SK-N-MC (cell line): ENCODE measurements at regions not wholly inside any gene's neighbourhood (a gene's known extent, or its start where the extent isn't known, plus 50 kb on each side); places are given as distances from the start of the nearest gene placed in this dataset.
"Not testable (repeated sequence)": the region's sequence is repeated elsewhere in the genome, so short reads cannot be mapped to it uniquely, and the experiment has no call there.

Experiments used
- DNase-seq: peaks from one replicate; pipeline ENCODE4 v3.0.0-alpha.2; 2011; ENCODE audit warnings: low read depth, low spot score
- H3K27ac ChIP-seq: fragments of 200-600 bp; sonication (generic); 2 replicates; pipeline ENCODE4 v1.5.1; 2016; ENCODE audit warnings: mixed run types
- H3K36me3 ChIP-seq: fragments of 200-600 bp; sonication (generic); 2 replicates; pipeline ENCODE4 v1.6.1; 2017; ENCODE audit warnings: antibody characterized with exemption, low read length, mixed read lengths; ENCODE audit not compliant: insufficient read depth
- H3K4me3 ChIP-seq: fragments of 200-600 bp; sonication (generic); 2 replicates; pipeline ENCODE4 v1.5.1; 2016
- H3K9ac ChIP-seq: fragments of 200-600 bp; sonication (generic); 2 replicates; pipeline ENCODE4 v1.8.0; 2017; ENCODE audit warnings: mixed run types, mixed read lengths; ENCODE audit not compliant: insufficient read length
- H3K9me3 ChIP-seq: fragments of 200-600 bp; sonication (generic); 2 replicates; pipeline ENCODE4 v1.6.1; 2017; ENCODE audit warnings: low read depth, mild to moderate bottlenecking, antibody characterized with exemption, low read length, moderate library complexity, mixed read lengths
- EZH2 ChIP-seq: fragments of 200-600 bp; sonication (generic); IDR thresholded peaks from one replicate; pipeline ENCODE4 v1.6.1; 2017; ENCODE audit warnings: antibody characterized with exemption
- FOXP2 ChIP-seq: optimal IDR thresholded peaks from 2 replicates; pipeline ENCODE3; 2011; ENCODE audit warnings: mild to moderate bottlenecking, moderate library complexity; ENCODE audit not compliant: insufficient read depth; ENCODE audit errors: extremely low read length, control extremely low read depth
- POLR2AphosphoS5 ChIP-seq: IDR thresholded peaks from 2 replicates; pipeline ENCODE4 v1.6.1; 2012; ENCODE audit warnings: mild to moderate bottlenecking, low read depth, low read length, borderline replicate concordance

- Histone ChIP-seq H3K36me3 (no peaks in the 10 kb centered on the region), H3K9ac (no peak overlapping the region), H3K4me3 (no peak overlapping the region), H3K27ac (no peak overlapping the region), H3K9me3 (no peaks in the 10 kb centered on the region)
- DNase-seq = no peak
- TF ChIP-seq POLR2AphosphoS5 = no peak
- TF ChIP-seq EZH2 = no peak
- no peak for TF ChIP-seq FOXP2
These were observed 801.0 kb upstream of the CITED2 start for GRCh38 chr6:140175486-140175885.

DNA sequence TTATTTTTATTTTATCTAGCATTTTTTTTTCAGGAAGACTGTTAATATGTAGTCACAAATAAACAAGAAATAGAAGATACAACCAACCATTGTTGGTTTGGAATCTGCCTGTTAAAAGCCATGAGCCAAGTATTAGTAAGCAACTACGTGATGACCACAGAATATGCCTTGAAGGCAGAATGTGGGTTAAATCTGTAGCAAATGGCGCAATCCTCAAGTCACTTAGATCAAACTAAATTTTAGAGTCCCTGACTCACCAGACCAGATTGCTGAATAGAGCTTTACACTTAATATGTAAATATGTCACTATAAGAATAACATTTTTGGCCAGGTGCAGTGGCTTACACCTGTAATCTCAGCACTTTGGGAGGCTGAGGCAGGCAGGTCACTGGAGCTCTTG, 800.1 kb upstream of the CITED2 start:
- Histone ChIP-seq H3K9me3 (no peaks in the 10 kb centered on the region), H3K27ac (no peak overlapping the region), H3K36me3 (no peaks in the 10 kb centered on the region), H3K4me3 (no peak overlapping the region), H3K9ac (no peak overlapping the region)
- peak; percentile 64 for DNase-seq
- TF ChIP-seq EZH2 (no peak), POLR2AphosphoS5 (no peak), FOXP2 (no peak)

- no peaks in the 10 kb centered on the region for H3K36me3 ChIP-seq
- H3K9me3 ChIP-seq = no peaks in the 10 kb centered on the region
- DNase-seq = no peak
- TF ChIP-seq POLR2AphosphoS5 = no peak
- no peak for TF ChIP-seq EZH2
- H3K27ac ChIP-seq = no peak overlapping the region
- no peak overlapping the region for H3K9ac ChIP-seq
- H3K4me3 ChIP-seq = no peak overlapping the region
These were observed 793.9 kb upstream of the CITED2 start for GRCh38 chr6:140168365-140168764.

DNA sequence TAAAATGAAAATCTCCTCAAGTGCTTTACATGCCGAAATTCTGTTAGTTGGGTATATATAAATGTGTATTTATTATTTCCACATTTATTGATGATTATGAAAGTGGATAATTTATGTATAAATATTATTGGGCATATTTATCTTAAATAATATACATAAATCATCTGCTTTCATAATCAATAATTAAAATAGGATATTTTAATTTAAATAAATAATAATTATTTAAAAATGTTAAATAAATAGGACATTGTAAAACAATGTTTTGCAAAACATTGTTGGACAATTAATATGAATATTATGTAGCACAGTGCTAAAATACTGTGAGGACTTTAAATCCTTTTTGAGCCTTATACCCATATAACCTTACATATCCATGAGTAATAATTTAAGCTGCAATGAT, 786.5 kb upstream of the CITED2 start:
- H3K27ac ChIP-seq = no peak overlapping the region
- no peak for TF ChIP-seq EZH2
- no peak for TF ChIP-seq FOXP2
- no peak for TF ChIP-seq POLR2AphosphoS5
- DNase-seq = no peak
- H3K9me3 ChIP-seq = no peaks in the 10 kb centered on the region
- no peak overlapping the region for H3K4me3 ChIP-seq
- H3K9ac ChIP-seq = no peak overlapping the region
- no peaks in the 10 kb centered on the region for H3K36me3 ChIP-seq

- Histone ChIP-seq H3K4me3 (no peak overlapping the region), H3K27ac (no peak overlapping the region), H3K9me3 (no peaks in the 10 kb centered on the region), H3K36me3 (no peaks in the 10 kb centered on the region), H3K9ac (no peak overlapping the region)
- DNase-seq = no peak
- TF ChIP-seq POLR2AphosphoS5 = no peak
These were observed 786.0 kb upstream of the CITED2 start for GRCh38 chr6:140160494-140160893.

DNA sequence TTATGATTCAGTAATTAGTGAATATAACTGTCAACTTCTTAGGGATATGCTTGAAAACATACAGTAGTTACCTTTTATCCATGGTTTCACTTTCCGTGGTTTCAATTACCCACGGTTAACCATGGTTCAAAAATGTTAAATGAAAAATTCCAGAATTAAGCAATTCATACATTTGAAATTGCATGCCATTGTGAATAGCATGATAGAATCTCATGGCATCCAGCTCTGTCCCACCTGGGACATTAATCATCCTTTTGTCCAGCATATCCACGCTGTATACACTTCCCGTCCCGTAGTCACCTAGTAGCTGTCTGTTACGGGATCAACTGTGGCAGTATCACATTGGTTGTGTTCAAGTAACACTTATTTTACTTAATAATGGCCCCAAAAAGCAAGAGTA, 781.7 kb upstream of the CITED2 start:
- DNase-seq = no peak
- H3K36me3 ChIP-seq = no peaks in the 10 kb centered on the region
- no peak overlapping the region for H3K9ac ChIP-seq
- no peaks in the 10 kb centered on the region for H3K9me3 ChIP-seq
- H3K4me3 ChIP-seq = no peak overlapping the region
- TF ChIP-seq EZH2 (no peak), FOXP2 (no peak), POLR2AphosphoS5 (no peak)
- H3K27ac ChIP-seq = no peak overlapping the region

DNA sequence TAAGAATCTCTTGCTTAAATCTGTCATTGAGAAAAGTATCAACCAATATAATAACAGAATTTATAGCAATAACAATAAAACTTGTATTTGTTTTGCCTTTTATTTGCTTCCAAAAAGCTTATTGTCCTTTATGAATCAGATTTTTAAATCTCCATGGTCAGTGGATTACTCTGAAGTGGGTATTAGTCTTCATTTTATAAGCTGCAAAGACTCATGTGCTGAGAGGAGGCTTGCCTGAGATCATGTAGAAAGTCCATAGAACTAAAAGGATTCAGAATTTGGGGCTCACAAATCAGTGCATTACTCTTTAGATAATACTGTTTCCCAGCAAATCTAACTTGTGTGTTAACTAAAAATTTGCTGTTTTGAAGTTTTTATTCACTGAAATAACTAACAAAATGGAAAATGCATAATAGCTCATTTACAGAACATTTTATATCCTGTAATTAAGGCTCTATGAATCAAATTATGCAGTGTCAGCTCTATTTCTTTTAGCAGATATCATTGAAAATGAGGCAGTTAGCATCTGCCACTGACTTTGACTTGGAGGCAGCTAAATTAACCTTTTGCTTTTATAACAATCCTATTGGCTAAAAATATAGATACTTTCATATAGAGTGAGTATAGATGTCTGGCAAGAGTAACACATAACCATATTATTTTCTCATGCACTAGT, 781.1 kb upstream of the CITED2 start:
- no peak for TF ChIP-seq EZH2
- no peak for TF ChIP-seq POLR2AphosphoS5
- no peak for TF ChIP-seq FOXP2
- no peak overlapping the region for H3K27ac ChIP-seq
- H3K36me3 ChIP-seq = no peaks in the 10 kb centered on the region
- DNase-seq = no peak
- no peak overlapping the region for H3K4me3 ChIP-seq
- no peak overlapping the region for H3K9ac ChIP-seq
- no peaks in the 10 kb centered on the region for H3K9me3 ChIP-seq

DNA sequence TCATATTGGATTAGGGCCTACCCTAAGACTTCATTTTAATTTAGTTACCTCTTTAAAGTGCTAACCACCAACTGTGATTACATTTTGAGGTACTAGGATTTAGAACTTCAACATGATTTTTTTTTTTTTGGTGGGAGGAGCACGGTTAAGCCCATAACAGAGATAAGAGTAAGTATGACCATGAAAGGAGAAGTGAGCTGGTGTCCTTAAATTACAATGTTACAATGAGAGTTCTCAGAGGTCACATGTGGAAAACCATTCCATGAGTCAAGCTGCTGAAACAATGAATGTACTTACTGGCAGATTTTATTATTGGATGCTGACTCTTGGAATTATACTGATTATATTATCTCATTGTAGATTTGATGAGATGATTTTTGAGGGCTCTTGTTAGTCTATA, 779.3 kb upstream of the CITED2 start:
- Histone ChIP-seq H3K36me3 (no peaks in the 10 kb centered on the region), H3K9me3 (no peaks in the 10 kb centered on the region), H3K27ac (no peak overlapping the region), H3K9ac (no peak overlapping the region), H3K4me3 (no peak overlapping the region)
- DNase-seq = no peak
- TF ChIP-seq FOXP2 (no peak), EZH2 (no peak), POLR2AphosphoS5 (no peak)

- H3K27ac ChIP-seq, H3K36me3 ChIP-seq, H3K4me3 ChIP-seq, H3K9me3 ChIP-seq, H3K9ac ChIP-seq, DNase-seq: not testable (repeated sequence)
These were observed 773.7 kb upstream of the CITED2 start for GRCh38 chr6:140147825-140148814.
